ENCODE measurements at regions not wholly inside any gene's neighbourhood (a gene's known extent, or its start where the extent isn't known, plus 50 kb on each side); places are given as distances from the start of the nearest gene placed in this dataset.

DNA sequence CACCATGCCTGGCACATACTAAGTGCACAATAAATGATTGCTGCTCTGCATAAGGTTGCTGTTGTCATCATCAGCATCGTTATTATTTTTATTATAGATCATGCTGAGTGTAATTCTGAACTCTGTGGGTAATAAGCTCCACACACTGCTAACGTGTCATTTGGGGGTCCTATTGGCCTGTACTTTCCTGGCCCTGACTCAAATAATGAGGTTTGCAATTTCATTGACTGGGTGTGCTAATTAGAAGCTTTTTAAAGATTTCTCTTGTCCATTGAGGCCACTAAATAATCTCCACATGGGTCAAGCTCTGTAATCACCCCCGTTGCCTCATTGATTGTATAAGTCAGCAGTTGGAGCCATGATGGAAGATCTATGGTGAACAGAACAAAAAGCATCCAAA, 320.8 kb upstream of the TMPO start:
- TF ChIP-seq, protein P1, sequence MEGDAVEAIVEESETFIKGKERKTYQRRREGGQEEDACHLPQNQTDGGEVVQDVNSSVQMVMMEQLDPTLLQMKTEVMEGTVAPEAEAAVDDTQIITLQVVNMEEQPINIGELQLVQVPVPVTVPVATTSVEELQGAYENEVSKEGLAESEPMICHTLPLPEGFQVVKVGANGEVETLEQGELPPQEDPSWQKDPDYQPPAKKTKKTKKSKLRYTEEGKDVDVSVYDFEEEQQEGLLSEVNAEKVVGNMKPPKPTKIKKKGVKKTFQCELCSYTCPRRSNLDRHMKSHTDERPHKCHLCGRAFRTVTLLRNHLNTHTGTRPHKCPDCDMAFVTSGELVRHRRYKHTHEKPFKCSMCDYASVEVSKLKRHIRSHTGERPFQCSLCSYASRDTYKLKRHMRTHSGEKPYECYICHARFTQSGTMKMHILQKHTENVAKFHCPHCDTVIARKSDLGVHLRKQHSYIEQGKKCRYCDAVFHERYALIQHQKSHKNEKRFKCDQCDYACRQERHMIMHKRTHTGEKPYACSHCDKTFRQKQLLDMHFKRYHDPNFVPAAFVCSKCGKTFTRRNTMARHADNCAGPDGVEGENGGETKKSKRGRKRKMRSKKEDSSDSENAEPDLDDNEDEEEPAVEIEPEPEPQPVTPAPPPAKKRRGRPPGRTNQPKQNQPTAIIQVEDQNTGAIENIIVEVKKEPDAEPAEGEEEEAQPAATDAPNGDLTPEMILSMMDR (IDR thresholded peaks at IDR 0.05; ENCODE audit: low read depth, low read length), result no peak
- no peak for TF ChIP-seq EZH2phosphoT487 (IDR thresholded peaks at IDR 0.05; ENCODE audit: low read depth)

Data from OCI-LY3 (cell line).